SK-N-SH treated with all-trans-retinoic acid at 6 μM for 48 hours (cell line): ENCODE measurements at regions not wholly inside any gene's neighbourhood (a gene's known extent, or its start where the extent isn't known, plus 50 kb on each side); places are given as distances from the start of the nearest gene placed in this dataset.

ENCODE experiments used
- ATAC-seq: fragments of 200-7000 bp; cut with Tn5 transposase; 3 replicates; pipeline ENCODE4 v1.9.1; 2020; ENCODE audit warnings: mild to moderate bottlenecking, moderate library complexity
- ARNTL ChIP-seq: fragments of 450-650 bp; formaldehyde crosslinking; IDR thresholded peaks from 2 replicates; pipeline ENCODE4 v1.5.0; 2020; ENCODE audit warnings: low read depth, mild to moderate bottlenecking, moderate library complexity, borderline replicate concordance
- CREB5 ChIP-seq: fragments of 250-450 bp; sonication (Bioruptor Pico); IDR thresholded peaks from 2 replicates; pipeline ENCODE4 v1.5.1; 2020; ENCODE audit warnings: low read depth, mild to moderate bottlenecking, moderate library complexity
- CSDC2 ChIP-seq: fragments of 250-450 bp; sonication (Bioruptor Pico); IDR thresholded peaks from 2 replicates; pipeline ENCODE4 v1.5.0; 2020; ENCODE audit warnings: mild to moderate bottlenecking, moderate library complexity
- ESRRG ChIP-seq: fragments of 250-450 bp; sonication (Bioruptor Pico); IDR thresholded peaks from 2 replicates; pipeline ENCODE4 v1.6.1; 2021; ENCODE audit warnings: mild to moderate bottlenecking
- GLIS3 ChIP-seq: fragments of 250-450 bp; sonication (Bioruptor Pico); IDR thresholded peaks from 2 replicates; pipeline ENCODE4 v1.5.0; 2020; ENCODE audit warnings: mild to moderate bottlenecking, moderate library complexity
- ISL1 ChIP-seq: fragments of 250-450 bp; sonication (Bioruptor Pico); IDR thresholded peaks from 2 replicates; pipeline ENCODE4 v2.1.2; 2022; ENCODE audit warnings: mild to moderate bottlenecking, moderate library complexity
- OSR1 ChIP-seq: fragments of 250-450 bp; sonication (Bioruptor Pico); IDR thresholded peaks from 2 replicates; pipeline ENCODE4 v1.8.0; 2022; ENCODE audit warnings: moderate library complexity, mild to moderate bottlenecking, inconsistent platforms
- PATZ1 ChIP-seq: fragments of 250-450 bp; sonication (Bioruptor Pico); IDR thresholded peaks from 2 replicates; pipeline ENCODE4 v1.8.0; 2020; ENCODE audit warnings: mild to moderate bottlenecking, moderate library complexity, borderline replicate concordance
- POU6F1 ChIP-seq: fragments of 250-450 bp; sonication (Bioruptor Pico); IDR thresholded peaks from 2 replicates; pipeline ENCODE4 v1.8.0; 2021; ENCODE audit warnings: low read depth, mild to moderate bottlenecking, moderate library complexity, borderline replicate concordance
- PPARA ChIP-seq: fragments of 250-450 bp; sonication (Bioruptor Pico); IDR thresholded peaks from 2 replicates; pipeline ENCODE4 v1.5.0; 2020; ENCODE audit warnings: mild to moderate bottlenecking, borderline replicate concordance
- RARB ChIP-seq: fragments of 250-450 bp; sonication (Bioruptor Pico); IDR thresholded peaks from 2 replicates; pipeline ENCODE4 v1.8.0; 2021; ENCODE audit warnings: mild to moderate bottlenecking, moderate library complexity
- SNAI2 ChIP-seq: fragments of 250-450 bp; sonication (Bioruptor Pico); IDR thresholded peaks from 2 replicates; pipeline ENCODE4 v1.5.0; 2020; ENCODE audit warnings: mild to moderate bottlenecking, moderate library complexity
- TCF4 ChIP-seq: fragments of 250-450 bp; sonication (Bioruptor Pico); IDR thresholded peaks from 2 replicates; pipeline ENCODE4 v1.8.0; 2021; ENCODE audit warnings: mild to moderate bottlenecking, moderate library complexity, borderline replicate concordance
- TOX ChIP-seq: fragments of 250-450 bp; sonication (Bioruptor Pico); IDR thresholded peaks from 2 replicates; pipeline ENCODE4 v1.8.0; 2021; ENCODE audit warnings: mild to moderate bottlenecking, moderate library complexity, borderline replicate concordance
- TSHZ2 ChIP-seq: fragments of 250-450 bp; sonication (Bioruptor Pico); IDR thresholded peaks from 2 replicates; pipeline ENCODE4 v1.5.0; 2020; ENCODE audit warnings: mild to moderate bottlenecking, moderate library complexity
- ZC3H10 ChIP-seq: fragments of 250-450 bp; sonication (Bioruptor Pico); IDR thresholded peaks from 2 replicates; pipeline ENCODE4 v1.5.1; 2021; ENCODE audit warnings: mild to moderate bottlenecking, moderate library complexity
- ZFP3 ChIP-seq: fragments of 250-450 bp; sonication (Bioruptor Pico); IDR thresholded peaks from 2 replicates; pipeline ENCODE4 v1.5.0; 2020; ENCODE audit warnings: mild to moderate bottlenecking, moderate library complexity
- ZFP30 ChIP-seq: fragments of 450-650 bp; formaldehyde crosslinking; IDR thresholded peaks from 2 replicates; pipeline ENCODE4 v1.5.0; 2022; ENCODE audit warnings: mild to moderate bottlenecking, moderate library complexity
- ZNF565 ChIP-seq: fragments of 450-650 bp; formaldehyde crosslinking; conservative IDR thresholded peaks from 2 replicates; pipeline ENCODE4 v1.5.0; 2020; ENCODE audit warnings: low read depth, mild to moderate bottlenecking, moderate library complexity
- ZNF8 ChIP-seq: fragments of 450-650 bp; formaldehyde crosslinking; IDR thresholded peaks from 2 replicates; pipeline ENCODE4 v1.5.0; 2020; ENCODE audit warnings: mild to moderate bottlenecking, moderate library complexity

GRCh38 chr3:132879656-132880055, 157.4 kb upstream of the NPHP3 start:
- TF ChIP-seq TOX (no peak), TCF4 (CRISPR knock-in tag) (no peak), ZFP3 (CRISPR knock-in tag) (no peak), ZNF565 (no peak), CSDC2 (CRISPR knock-in tag) (no peak), CREB5 (no peak), SNAI2 (no peak), PATZ1 (no peak), PPARA (no peak), GLIS3 (CRISPR knock-in tag) (no peak), TSHZ2 (no peak), ZC3H10 (CRISPR knock-in tag) (no peak), ARNTL (CRISPR knock-in tag) (no peak), ZFP30 (CRISPR knock-in tag) (no peak), ZNF8 (CRISPR knock-in tag) (no peak), RARB (CRISPR knock-in tag) (no peak), ESRRG (CRISPR knock-in tag) (no peak)
- ATAC-seq, result no peak

- ATAC-seq, result no peak
- no peak for TF ChIP-seq TCF4 (CRISPR knock-in tag)
- TF ChIP-seq ESRRG (CRISPR knock-in tag), result no peak
- TF ChIP-seq ARNTL (CRISPR knock-in tag), result no peak
- TF ChIP-seq CSDC2 (CRISPR knock-in tag), result no peak
- TF ChIP-seq ZNF8 (CRISPR knock-in tag), result no peak
- no peak for TF ChIP-seq ZNF565
- TF ChIP-seq SNAI2, result no peak
- no peak for TF ChIP-seq ZC3H10 (CRISPR knock-in tag)
- no peak for TF ChIP-seq TSHZ2
- TF ChIP-seq CREB5, result no peak
These were observed 152.5 kb upstream of the NPHP3 start for GRCh38 chr3:132874701-132875100.

GRCh38 chr3:132872711-132873110, 150.5 kb upstream of the NPHP3 start:
- no peak for ATAC-seq
- TF ChIP-seq CSDC2 (CRISPR knock-in tag) (no peak), OSR1 (CRISPR knock-in tag) (no peak), ZFP30 (CRISPR knock-in tag) (no peak), CREB5 (no peak), TSHZ2 (no peak), ZNF8 (CRISPR knock-in tag) (no peak), PPARA (no peak), SNAI2 (no peak), GLIS3 (CRISPR knock-in tag) (no peak), POU6F1 (CRISPR knock-in tag) (no peak), ISL1 (CRISPR knock-in tag) (no peak), TCF4 (CRISPR knock-in tag) (no peak)
